Thoracic aorta (tissue), 2 donors: ENCODE measurements at regions not wholly inside any gene's neighbourhood (a gene's known extent, or its start where the extent isn't known, plus 50 kb on each side); places are given as distances from the start of the nearest gene placed in this dataset.

Experiments used
- ATAC-seq: fragments of 150-250 bp; one replicate; pipeline ENCODE4 v1.8.0; 2017; ENCODE audit warnings: low read depth; ENCODE audit not compliant: insufficient number of reproducible peaks, low FRiP score
- DNase-seq: peaks from one replicate; pipeline ENCODE4 v3.0.0-alpha.2; 2020; ENCODE audit warnings: low spot score
- H3K27ac ChIP-seq, 2 donors: fragments of 200-600 bp; sonication (generic); 1 replicate in 1 of 2; 2 replicates in 1 of 2; pipeline ENCODE4 v1.5.1; 2016; ENCODE audit warnings: mild to moderate bottlenecking in 2 of 2, moderate library complexity in 2 of 2
- H3K27me3 ChIP-seq: fragments of 200-600 bp; sonication (generic); replicated peaks from 2 replicates; pipeline ENCODE4 v1.6.0; 2016; ENCODE audit warnings: mild to moderate bottlenecking; ENCODE audit not compliant: insufficient read depth
- H3K36me3 ChIP-seq: fragments of 200-600 bp; sonication (generic); one replicate; pipeline ENCODE4 v1.5.1; 2016
- H3K4me1 ChIP-seq, 2 donors: fragments of 200-600 bp; sonication (generic); 1 replicate in 1 of 2; 2 replicates in 1 of 2; pipeline versions ENCODE4 v1.5.1 to v1.6.0; 2016; ENCODE audit warnings: low read depth in 2 of 2, mild to moderate bottlenecking in 1 of 2; ENCODE audit not compliant: control insufficient read depth in 1 of 2
- H3K4me3 ChIP-seq: fragments of 200-600 bp; sonication (generic); 2 replicates; pipeline ENCODE4 v1.5.1; 2016; ENCODE audit warnings: mild to moderate bottlenecking
- H3K9me3 ChIP-seq: fragments of 200-600 bp; sonication (generic); 2 replicates; pipeline ENCODE4 v1.5.1; 2016
- TF ChIP-seq, protein P1 (sequence below): fragments of 200-600 bp; sonication (generic); IDR thresholded peaks from one replicate; pipeline ENCODE4 v1.5.1; 2019; ENCODE audit warnings: antibody characterized with exemption

DNA sequence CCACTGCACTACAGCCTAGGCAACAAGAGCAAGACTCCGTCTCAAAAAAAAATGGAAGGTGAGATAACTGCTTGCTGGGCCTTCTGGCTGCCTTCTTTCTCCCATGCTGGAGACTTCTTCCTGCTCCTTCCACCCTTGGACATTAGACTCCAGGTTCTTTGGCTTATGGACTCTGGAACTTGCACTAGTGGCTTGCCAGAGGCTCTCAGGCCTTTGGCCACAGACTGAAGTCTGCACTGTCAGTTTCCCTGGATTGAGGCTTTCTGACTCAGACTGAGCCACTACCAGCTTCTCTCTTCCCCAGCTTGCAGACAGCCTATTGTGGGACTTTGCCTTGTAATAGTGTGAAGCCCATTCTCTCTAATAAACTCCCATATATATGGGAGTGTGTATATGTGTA, 118.5 kb upstream of the SLC14A2 start:
- TF ChIP-seq, protein P1, sequence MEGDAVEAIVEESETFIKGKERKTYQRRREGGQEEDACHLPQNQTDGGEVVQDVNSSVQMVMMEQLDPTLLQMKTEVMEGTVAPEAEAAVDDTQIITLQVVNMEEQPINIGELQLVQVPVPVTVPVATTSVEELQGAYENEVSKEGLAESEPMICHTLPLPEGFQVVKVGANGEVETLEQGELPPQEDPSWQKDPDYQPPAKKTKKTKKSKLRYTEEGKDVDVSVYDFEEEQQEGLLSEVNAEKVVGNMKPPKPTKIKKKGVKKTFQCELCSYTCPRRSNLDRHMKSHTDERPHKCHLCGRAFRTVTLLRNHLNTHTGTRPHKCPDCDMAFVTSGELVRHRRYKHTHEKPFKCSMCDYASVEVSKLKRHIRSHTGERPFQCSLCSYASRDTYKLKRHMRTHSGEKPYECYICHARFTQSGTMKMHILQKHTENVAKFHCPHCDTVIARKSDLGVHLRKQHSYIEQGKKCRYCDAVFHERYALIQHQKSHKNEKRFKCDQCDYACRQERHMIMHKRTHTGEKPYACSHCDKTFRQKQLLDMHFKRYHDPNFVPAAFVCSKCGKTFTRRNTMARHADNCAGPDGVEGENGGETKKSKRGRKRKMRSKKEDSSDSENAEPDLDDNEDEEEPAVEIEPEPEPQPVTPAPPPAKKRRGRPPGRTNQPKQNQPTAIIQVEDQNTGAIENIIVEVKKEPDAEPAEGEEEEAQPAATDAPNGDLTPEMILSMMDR: no peak
- no peak for DNase-seq

DNA sequence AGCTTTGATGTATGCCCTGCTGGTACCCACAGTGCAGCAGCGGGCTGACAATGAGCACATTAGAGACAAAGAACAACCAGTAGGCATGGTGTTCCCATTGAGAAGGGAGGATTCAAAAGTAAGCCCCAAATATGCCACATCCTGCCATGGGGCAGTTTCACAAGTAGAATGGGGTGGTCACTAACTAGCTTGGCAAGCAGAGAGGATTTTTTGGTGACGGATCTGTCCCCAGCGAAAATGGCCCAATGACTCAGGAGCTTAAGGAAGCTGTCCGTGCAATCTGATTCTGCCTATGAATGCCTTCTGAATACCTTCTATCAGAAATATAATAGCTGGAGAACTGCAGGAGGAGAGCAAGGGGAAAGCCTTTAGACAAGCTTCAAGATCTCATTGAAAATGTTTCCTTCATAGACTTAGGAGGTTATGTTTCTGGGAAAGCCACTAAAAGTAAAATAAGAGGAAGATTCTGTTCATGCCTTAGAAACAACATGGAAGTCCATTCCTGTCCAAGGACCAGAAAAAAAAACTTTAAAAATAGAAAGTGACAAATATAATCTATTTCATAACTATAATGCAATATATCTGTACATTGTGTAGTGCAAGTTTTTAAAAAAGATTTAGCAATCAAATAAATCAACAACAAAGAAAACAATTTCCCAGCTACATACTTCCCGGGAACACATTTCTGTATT, 117.5 kb upstream of the SLC14A2 start:
- no peak overlapping the region for H3K27ac ChIP-seq
- DNase-seq (no peak), ATAC-seq (no peak)
- H3K9me3 ChIP-seq: no peaks in the 10 kb centered on the region
- no peaks in the 10 kb centered on the region for H3K27me3 ChIP-seq
- H3K36me3 ChIP-seq: no peaks in the 10 kb centered on the region
- H3K4me3 ChIP-seq: no peak overlapping the region
- TF ChIP-seq, protein P1: no peak
- H3K4me1 ChIP-seq: peaks cover 4 to 9% of the 10 kb centered on the region in 2 donors

More for the DNA sequence above, 118.5 kb upstream of the SLC14A2 start:
- Histone ChIP-seq H3K4me3 (no peak overlapping the region), H3K36me3 (no peaks in the 10 kb centered on the region), H3K9me3 (no peaks in the 10 kb centered on the region), H3K4me1 (peaks cover 4 to 9% of the 10 kb centered on the region in 2 donors), H3K27ac (no peak overlapping the region), H3K27me3 (no peaks in the 10 kb centered on the region)
- ATAC-seq: no peak

DNA sequence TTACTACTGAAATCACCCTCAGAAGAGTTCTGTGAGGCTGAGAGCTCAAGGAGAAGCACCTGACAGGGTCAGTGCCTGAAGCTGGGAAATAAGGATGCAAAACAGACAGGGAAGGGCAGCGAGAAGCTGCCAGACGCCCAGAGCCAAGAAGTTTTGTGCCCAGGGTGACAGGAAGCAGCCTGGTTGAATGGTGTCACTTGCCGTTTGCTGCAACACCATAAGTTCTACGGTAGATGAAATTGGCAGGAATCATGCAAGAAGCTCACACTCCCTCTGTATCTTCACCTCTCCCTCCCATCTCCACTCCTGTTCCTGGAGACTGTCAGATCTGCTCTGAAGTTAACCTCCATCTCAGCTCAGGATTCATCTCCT, 117.0 kb upstream of the SLC14A2 start:
- no peak overlapping the region for H3K4me3 ChIP-seq
- ATAC-seq (no peak), DNase-seq (no peak)
- H3K27me3 ChIP-seq: no peaks in the 10 kb centered on the region
- peaks cover 5 to 9% of the 10 kb centered on the region in 2 donors for H3K4me1 ChIP-seq
- TF ChIP-seq, protein P1: no peak
- no peak overlapping the region for H3K27ac ChIP-seq
- H3K9me3 ChIP-seq: no peaks in the 10 kb centered on the region
- no peaks in the 10 kb centered on the region for H3K36me3 ChIP-seq

DNA sequence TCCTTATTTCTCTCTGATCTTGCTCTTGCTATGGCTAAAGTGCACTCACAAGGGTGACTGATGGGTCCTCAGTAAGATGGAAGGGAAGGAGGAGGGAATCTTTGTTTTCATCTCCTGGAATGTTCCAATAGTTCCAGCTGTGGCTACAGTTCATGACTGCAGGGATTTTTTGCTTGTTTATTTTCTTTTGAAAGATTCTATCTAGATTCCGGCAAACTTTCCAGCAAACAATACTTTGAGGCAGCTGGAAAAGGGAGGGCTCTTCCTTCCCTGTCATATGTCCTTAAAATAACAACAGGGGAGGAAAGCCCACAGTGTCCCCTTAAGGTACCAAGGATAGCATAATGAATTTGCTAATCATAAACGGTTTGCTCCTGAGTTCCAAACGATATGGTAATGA, 111.3 kb upstream of the SLC14A2 start:
- peak; percentile 31 for ATAC-seq
- no peak for DNase-seq
- Histone ChIP-seq H3K27me3 (no peaks in the 10 kb centered on the region), H3K4me1 (peaks cover 7 to 10% of the 10 kb centered on the region in 2 donors), H3K27ac (peak overlapping the region in 1 of 2 donors; percentile 22), H3K36me3 (no peaks in the 10 kb centered on the region), H3K9me3 (no peaks in the 10 kb centered on the region), H3K4me3 (no peak overlapping the region)
- TF ChIP-seq, protein P1: no peak

DNA sequence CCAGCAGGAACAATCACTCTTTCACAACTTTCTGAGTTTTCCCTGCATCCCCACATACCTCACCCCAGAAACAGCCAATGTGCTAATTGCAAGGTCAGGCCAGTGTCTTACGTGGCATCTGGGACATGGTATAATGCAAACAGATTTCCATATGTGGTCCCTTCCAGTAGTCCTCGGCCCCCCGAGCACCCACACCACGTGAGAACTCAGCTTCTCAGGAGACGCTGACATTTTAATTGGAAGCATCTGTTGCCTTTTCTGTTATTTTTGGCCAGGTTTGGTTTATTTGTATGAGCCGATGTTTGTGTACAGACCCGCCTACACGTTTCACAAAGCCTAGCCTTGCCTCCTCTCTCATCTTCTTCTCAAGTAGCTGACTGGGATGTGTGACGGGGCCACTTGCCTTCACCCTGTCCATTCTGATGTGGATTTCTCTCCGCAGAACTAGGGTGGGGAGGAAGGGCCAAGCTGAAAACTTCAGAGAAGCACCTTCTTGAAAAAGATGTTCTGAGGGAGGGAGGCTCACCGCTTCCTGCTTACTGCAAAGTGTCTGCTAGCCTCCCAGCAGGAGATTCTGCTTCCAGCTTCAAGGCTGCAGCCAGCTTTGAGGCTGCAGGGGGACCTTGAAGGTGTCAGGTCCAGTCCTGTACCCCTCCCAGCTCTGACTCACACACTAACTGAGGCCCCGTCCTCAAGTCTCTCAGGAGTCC, 109.6 kb upstream of the SLC14A2 start:
- H3K4me1 ChIP-seq: peaks cover 7 to 10% of the 10 kb centered on the region in 2 donors
- H3K4me3 ChIP-seq: no peak overlapping the region
- no peaks in the 10 kb centered on the region for H3K9me3 ChIP-seq
- no peaks in the 10 kb centered on the region for H3K36me3 ChIP-seq
- H3K27me3 ChIP-seq: no peaks in the 10 kb centered on the region
- DNase-seq: no peak
- TF ChIP-seq, protein P1: no peak
- H3K27ac ChIP-seq: no peak overlapping the region
- no peak for ATAC-seq
